HUES48 (cell line): ENCODE measurements at regions not wholly inside any gene's neighbourhood (a gene's known extent, or its start where the extent isn't known, plus 50 kb on each side); places are given as distances from the start of the nearest gene placed in this dataset.

ENCODE experiments used
- H3K27ac ChIP-seq: one replicate; pipeline ENCODE4 v1.7.0; 2013; ENCODE audit warnings: low read depth, low read length, inconsistent platforms
- H3K27me3 ChIP-seq: 2 replicates; pipeline ENCODE4 v1.6.1; 2013; ENCODE audit warnings: mild to moderate bottlenecking, low read length; ENCODE audit not compliant: control insufficient read depth, insufficient read depth
- H3K36me3 ChIP-seq: 2 replicates; pipeline ENCODE4 v1.6.1; 2013; ENCODE audit warnings: low read length; ENCODE audit not compliant: control insufficient read depth, insufficient read depth
- H3K4me1 ChIP-seq: 2 replicates; pipeline ENCODE4 v1.6.1; 2013; ENCODE audit warnings: mild to moderate bottlenecking, low read length; ENCODE audit not compliant: control insufficient read depth, insufficient read depth
- H3K4me3 ChIP-seq: 2 replicates; pipeline ENCODE4 v1.5.1; 2013; ENCODE audit warnings: mild to moderate bottlenecking, low read depth, low read length
- H3K9ac ChIP-seq: 2 replicates; pipeline ENCODE4 v1.6.1; 2013; ENCODE audit warnings: mild to moderate bottlenecking, low read depth, low read length, moderate library complexity
- H3K9me3 ChIP-seq: 2 replicates; pipeline ENCODE4 v1.6.1; 2013; ENCODE audit warnings: low read length; ENCODE audit not compliant: control insufficient read depth, insufficient read depth

DNA sequence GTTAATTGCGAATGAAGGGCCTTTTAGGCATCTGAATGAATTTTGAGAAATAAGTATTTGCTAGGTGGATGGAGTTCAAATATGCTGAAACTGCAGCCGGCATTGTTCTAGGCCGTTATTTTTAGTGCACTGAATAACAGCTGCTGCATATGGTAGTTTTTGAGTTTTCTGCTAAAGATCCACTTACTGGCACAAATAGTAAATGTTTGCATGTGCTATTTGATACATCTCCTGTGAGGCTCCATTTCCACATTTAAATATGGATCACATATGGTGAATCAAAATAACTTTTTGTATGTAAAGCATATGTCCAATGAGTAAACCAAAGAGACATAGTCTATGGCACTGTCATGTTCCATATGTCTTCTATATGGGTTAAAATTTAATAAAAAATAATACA lies 56.7 kb upstream of the CNTN4 start:
- H3K9ac ChIP-seq = no peak overlapping the region
- H3K4me1 ChIP-seq = no peaks in the 10 kb centered on the region
- no peak overlapping the region for H3K27ac ChIP-seq
- H3K9me3 ChIP-seq = no peaks in the 10 kb centered on the region
- no peak overlapping the region for H3K4me3 ChIP-seq
- H3K36me3 ChIP-seq = no peaks in the 10 kb centered on the region
- H3K27me3 ChIP-seq = no peaks in the 10 kb centered on the region
